ENCODE measurements at regions not wholly inside any gene's neighbourhood (a gene's known extent, or its start where the extent isn't known, plus 50 kb on each side); places are given as distances from the start of the nearest gene placed in this dataset.

DNA sequence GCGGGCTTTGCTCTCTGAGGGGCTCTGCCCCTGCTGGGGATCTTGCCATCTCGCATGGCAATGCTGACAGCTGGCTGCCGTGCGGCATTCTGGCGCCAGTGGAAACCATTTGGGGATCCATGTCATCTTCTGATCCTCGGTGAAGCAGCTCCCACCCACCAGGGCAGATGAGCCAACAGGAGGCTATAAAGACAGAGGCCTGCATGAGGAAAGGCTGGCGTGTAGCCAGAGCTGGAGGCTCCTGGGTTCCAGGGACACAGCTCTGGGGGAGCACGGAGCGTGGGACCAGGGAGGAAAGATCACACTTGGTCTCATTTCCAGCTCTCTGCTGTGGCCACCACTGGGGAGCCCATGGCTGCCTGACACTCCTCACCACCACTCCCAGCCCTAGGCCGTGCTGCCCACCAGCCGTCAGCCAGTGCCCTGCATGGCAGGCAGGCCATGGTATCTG lies 145.8 kb downstream of the ZFP36L2 start:
- no peak for DNase-seq (ENCODE audit: extremely low read depth in 1 of 11, low read depth in 9 of 11, low spot score in 4 of 11)

DNA sequence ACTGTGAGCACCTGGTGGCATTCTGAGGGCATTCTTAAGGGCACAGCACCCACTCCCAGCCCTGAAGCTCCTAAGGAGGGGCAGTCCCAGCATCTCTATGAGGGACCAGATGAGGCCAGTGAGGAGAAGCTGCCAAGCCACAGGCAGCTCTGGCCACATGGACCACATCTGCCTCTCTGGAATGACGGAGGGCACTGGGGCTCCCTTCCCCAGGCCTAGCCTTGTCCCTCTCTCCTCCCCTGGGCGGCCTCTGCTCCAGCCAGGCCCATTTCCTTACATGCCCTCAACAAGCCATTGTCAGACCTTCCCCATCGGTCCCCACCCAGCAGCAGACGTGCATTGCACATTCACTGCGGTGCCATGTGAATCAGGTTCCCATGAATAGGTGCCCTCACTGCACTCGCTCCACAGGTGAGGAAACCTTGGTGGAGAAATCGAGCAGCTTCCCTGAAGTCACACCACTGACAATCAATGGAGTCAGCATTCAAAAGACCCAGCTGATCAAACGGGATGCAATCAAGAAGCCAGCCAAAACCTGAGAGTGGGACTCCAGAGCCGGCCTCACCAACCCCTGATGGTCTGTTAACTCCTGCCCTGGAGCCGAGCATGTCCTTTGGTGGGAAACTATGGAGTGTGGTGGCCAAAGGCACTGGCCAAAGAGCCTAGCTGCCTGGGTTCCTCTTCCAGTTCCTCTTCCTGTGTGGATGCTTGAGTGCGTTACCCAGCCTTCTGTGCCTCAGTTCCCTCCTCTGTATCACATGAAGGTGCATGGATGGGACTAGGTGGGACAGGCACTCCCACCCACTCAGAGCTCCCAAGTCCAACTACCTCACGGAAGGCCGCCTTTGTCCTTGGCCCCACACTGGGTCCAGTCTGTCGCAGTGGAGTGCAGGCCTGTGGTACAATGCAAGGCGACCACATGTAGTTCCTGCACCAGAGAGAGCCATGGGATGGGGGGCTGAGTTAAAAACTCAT lies 147.3 kb downstream of the ZFP36L2 start:
- no peak for DNase-seq (ENCODE audit: extremely low read depth in 1 of 11, low read depth in 9 of 11, low spot score in 4 of 11)

DNA sequence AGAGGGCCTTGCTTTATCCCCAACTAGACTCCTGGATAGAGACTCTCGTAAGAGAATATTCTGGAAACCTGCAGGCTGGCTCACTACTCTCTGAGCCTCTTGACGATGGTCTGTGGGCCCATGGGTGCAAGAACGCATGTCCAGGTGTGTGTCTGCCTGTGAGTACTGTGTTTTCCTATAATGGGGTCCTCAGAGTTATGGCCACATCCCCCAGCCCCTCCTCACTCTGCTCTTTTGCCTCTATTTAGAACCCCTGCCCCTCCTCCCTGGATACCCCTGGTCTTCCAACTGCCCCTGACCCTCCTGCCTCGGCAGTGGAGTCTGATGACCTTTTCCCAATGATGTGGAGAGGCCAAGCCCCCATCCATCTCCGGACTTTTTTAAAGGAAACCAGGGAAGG lies 148.1 kb downstream of the ZFP36L2 start:
- no peak for DNase-seq (ENCODE audit: extremely low read depth in 1 of 11, low read depth in 9 of 11, low spot score in 4 of 11)

DNA sequence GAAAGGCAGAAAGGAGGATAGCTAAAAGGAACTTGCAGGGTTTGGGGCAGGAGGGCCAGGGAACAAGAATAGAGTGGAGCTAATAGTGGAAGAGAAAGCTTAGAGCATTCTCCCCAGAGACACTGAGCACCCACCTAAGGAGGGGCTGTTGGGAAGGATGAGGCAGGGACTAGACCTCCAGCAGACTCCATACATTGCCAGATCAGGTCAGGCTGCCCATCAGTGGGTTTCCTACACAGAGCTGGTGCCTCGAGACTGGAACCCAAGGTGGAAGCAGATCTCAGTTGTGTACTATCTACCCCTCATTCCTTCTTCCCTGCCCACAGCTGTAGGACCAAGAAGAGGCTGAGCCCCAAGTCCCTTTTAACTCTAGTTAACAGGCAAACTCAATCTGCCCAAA lies 148.5 kb downstream of the ZFP36L2 start:
- DNase-seq (ENCODE audit: extremely low read depth in 1 of 11, low read depth in 9 of 11, low spot score in 4 of 11) = no peak

DNA sequence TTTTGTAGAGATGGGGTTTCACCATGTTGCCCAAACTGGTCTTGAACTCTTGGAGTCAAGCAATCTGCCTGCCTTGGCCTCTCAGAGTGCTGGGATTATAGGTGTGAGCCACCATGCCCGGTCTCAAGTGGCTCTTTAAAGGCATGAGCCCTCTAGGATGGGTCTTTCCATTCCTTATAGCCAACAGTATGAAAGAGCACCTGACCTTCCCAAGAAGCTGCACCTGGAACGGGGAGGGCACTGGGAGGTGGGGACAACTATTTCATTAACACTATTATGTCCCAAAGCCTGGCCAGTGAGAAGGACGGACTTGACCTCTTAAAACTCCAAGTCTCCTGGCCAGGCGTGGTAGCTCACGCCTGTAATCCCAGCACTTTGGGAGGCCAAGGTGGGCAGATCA lies 149.7 kb downstream of the ZFP36L2 start:
- no peak for DNase-seq (ENCODE audit: extremely low read depth in 1 of 11, low read depth in 9 of 11, low spot score in 4 of 11)

DNA sequence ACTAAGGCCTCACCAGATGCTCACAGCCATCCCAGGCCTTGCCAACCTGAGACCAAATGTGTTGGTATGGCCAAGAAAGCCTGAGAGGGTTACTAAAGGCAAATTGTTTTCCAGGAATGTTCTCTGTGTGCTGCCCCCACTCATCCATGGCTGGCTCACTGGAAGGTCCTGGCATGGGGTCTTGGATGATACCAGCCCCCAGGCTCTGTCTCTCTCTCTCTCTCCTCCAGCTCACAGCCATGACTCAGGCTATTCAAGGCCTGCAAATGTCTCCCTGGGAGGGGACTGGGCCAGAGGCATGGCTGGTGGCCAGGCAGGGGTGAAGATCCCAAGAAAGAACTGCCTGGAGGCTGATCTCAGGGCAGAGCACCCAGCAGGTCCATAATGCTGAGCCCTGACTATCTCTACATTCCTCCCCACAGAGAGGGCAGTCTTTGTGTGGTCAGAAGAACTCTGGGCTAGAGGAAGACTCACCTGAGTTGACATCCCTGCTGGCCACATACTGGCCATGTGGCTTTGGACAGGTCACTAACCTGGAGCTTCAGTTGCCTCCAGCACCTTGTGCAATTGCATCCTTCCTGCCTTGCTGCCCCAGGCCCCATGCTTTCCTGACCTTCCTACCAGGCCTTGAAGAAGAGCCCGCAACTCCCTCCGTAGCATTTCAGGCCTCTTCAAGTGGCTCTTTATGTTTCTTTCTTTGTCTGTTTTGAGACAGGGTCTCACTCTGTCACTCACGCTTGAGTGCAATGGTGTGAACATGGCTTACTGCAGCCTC lies 150.4 kb downstream of the ZFP36L2 start:
- DNase-seq (ENCODE audit: extremely low read depth in 1 of 11, low read depth in 9 of 11, low spot score in 4 of 11) = no peak

DNA sequence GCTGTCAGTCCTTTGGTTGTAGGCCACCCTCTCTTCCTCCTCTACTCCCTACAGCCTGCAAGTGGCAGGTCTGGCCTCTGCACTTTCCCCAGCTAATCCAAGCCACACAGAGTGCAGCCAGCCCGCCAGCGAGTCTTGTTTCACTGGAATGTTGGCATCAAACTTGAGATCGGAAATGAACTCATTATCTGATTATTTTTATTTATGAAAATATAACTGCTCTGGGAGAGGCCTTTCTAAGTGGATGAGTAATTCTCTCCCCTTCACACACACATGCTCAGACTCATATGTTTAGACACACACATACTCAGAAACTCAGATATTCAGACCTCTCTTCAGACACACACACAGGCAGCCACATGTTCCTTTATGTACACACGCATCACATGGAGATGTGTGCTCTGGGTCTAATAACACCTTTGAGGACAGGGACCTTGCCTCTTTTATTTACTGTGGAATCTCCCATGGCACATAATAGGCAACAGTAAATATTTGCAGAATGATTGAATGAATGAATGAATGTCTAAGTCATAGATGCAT lies 151.3 kb downstream of the ZFP36L2 start:
- DNase-seq (ENCODE audit: extremely low read depth in 1 of 11, low read depth in 9 of 11, low spot score in 4 of 11) = peak in 2 of 11 donors; percentile 75 to 81

DNA sequence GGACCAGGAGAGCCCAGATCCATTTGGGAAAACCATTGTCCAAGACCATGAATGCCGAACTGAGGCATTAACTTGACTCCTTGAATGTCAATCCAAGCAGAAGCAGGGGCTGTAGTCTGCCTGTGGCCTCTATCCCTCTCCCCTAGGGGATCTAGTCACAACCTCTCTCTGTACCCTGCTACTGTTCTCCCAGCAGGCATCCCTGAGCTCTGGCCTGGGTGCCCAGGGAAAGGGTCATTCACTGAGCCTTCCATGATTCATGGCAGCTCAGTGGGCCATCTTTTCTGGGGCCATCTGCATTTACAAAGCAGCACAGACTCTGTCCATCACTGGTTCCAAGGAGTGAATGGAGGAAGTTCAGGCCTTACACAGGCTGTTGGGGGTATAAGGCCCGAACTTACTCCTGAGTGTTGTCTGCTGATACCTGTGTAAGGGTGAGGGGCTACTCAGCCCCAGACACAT lies 151.8 kb downstream of the ZFP36L2 start:
- no peak for DNase-seq (ENCODE audit: extremely low read depth in 1 of 11, low read depth in 9 of 11, low spot score in 4 of 11)

DNA sequence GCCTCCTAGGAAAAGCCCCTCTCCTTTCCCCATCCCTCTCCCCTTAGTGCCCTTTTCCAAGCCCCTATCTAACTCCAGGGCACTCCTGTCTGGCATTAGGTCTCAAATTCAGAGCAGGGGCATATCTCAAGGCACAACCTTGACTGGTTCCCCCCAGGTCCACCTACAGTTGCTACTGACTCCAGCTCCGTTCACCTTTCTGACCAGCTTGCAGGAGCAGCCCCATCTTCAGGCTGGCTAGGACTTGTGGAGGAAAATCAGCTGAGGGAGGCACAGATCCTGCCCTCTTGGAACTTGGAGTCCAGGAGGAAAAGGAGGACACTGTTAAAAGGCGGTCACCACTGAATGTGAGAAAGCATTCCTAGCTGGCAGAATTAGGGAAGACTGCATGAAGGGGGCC lies 152.4 kb downstream of the ZFP36L2 start:
- no peak for DNase-seq (ENCODE audit: extremely low read depth in 1 of 11, low read depth in 9 of 11, low spot score in 4 of 11)

DNA sequence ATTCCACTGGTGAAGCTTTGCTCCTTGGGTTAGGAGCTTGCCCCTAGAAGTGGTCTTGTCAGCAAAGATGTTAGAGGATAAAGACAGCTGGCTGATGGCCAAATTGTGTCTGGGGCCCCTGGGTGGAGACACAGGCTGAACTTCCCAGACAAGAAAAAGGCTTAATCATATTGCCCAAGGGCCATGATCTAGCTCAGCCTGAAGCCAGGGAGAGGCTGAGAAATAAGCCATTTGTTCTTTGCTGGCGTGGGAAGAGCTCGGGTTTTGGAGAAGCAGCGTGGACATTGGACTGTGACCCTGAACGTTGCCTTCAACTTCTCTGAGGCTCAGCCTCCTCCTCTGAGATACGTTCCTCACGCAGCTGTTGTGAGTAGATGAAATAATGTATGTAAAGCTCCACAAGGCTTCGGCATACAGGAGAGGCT lies 153.0 kb downstream of the ZFP36L2 start:
- DNase-seq (ENCODE audit: extremely low read depth in 1 of 11, low read depth in 9 of 11, low spot score in 4 of 11) = no peak

DNA sequence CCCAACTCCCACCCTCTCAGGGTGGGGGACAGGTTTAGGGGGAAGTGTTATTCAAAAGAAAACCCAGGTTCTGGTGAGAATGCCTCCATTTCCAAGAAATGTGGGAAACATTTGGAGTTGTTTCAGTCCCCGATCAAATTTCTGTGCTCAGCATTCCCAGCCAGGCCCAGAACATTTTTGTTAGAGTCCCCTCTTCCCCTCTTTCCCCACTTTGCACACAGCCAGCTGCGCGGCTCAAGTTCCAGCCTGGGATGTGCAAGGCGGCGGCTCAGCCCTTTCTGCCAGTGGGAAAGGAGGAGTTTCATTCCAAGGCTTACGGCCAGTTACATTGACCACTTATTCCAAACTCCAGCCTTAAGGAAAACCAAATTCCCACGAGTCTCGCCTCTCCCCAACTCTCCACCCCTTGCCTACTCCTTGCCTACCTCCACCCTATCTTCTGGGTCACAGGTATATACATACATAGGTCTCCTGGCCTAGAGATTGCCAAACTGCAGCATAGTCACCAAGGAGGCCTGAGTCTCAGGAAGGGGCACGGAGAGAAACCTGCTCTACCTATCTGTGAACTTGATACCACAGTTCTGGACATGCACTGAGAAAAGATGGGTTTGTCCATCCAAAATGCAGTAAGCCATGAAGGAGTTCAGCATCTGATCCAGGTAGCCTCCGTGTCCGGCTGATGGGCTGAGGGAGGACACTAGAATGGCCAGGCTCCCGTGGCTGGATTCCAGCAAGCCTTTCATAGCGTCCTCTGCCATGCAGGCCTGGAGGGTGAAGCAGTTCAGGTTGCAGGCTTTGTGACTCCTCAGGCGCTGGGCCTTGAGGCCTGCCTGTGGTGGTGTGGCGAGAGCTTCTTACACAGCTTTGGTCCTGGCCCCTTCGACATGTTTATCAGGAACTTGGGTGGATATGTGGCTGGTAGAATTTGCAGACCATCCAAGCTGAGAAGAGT lies 154.5 kb downstream of the ZFP36L2 start:
- DNase-seq (ENCODE audit: extremely low read depth in 1 of 11, low read depth in 9 of 11, low spot score in 4 of 11) = no peak

DNA sequence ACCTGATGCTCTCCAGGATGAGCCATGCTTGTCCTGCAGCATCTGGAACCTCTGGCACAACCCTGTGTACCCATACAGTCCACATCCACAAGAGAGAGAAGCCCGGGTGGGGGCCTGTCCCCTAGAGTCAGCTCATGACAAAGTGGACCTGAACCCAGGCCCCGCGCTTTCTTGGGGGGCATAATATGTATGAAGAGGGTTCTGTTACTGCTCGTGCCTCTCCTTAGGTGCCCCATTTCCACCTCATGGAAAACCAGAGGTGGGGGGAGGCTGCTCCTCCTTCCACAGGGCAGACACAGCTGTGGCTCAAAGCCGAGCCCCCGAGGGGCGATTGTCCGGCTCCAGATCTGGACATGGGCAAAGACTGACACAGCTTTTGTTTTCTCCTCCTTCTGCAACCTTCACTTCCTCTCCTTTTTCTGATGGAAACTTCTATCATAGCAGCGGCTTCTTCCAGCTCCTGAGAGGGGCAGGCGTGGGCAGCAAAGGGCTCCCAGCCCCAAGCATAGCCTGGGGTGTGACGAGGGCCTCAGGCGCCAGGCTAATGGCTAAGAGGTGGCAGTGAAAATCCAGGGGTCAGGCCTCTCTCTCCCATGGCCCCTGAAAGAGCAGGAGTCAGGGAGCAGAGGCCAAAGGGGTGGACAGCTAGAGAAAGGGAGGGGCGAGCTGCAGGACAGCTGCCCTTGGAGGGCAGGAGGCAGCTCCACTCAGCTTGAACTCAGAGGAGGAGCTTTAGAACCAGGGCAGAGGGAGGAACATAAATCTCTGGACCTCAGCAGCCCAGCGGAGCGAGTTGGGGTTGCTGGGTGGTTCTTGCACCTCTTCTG lies 155.5 kb downstream of the ZFP36L2 start:
- DNase-seq (ENCODE audit: extremely low read depth in 1 of 11, low read depth in 9 of 11, low spot score in 4 of 11) = no peak

DNA sequence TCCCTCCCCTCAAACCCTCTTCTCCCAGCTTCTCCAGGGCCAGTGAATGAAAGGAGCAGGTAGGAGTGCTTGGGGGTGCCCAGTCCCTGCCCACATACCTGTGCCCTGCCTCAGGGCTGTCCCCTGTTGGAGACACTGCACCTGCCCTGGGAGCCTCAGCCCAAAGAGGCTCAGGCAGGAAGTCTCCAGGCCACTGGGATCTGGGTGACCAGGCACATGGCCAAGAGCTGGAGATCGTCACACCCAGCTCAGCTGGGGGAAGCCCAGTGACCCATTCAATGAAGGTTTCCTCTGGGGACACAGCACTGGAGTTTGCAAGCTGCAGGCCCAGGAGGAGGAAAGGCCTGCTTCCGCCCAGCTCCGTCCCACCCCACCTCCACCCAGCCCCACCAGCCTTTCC lies 156.4 kb downstream of the ZFP36L2 start:
- DNase-seq (ENCODE audit: extremely low read depth in 1 of 11, low read depth in 9 of 11, low spot score in 4 of 11) = no peak

DNA sequence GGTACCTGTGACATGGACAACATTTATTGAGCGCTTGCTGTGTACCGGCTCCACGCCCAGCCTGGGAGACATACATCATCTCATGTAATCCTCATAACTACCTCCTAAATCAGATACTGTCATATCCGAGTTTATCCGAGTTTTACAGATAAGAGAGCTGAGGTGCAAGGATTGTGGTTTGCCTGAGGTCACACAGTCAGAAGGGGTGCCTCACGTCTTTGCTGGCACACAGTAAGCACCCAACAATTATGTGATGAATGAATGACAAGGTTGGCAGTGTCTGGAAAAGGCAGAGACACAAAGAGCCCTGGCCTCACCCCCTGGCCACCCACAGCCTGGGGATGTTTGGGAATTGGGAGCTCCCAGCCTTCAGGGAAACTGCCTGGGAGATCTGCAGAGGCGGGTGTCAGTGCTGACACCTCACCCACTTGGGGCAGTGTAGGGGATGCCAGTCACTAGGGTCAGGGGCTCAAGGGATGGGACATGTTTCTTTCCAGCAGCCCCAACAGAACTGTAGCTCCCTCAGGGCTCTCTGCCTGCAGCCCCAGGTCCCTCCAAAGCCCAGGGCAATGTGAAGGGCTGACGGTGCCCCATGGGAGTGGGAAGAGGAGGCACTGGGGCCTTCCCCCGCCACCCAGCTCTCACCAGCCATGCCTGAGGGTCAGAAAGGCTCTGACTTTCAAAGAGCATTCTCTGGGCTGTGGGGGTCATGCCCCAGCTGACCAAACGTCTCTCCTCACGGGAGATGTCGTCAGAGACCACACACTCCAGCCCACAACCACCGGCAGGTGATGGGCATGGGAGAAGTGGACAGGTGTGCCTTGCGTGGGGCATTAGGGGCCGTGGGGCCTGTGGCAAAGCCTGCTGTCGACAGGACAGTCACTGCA lies 157.5 kb downstream of the ZFP36L2 start:
- DNase-seq (ENCODE audit: extremely low read depth in 1 of 11, low read depth in 9 of 11, low spot score in 4 of 11) = no peak

DNA sequence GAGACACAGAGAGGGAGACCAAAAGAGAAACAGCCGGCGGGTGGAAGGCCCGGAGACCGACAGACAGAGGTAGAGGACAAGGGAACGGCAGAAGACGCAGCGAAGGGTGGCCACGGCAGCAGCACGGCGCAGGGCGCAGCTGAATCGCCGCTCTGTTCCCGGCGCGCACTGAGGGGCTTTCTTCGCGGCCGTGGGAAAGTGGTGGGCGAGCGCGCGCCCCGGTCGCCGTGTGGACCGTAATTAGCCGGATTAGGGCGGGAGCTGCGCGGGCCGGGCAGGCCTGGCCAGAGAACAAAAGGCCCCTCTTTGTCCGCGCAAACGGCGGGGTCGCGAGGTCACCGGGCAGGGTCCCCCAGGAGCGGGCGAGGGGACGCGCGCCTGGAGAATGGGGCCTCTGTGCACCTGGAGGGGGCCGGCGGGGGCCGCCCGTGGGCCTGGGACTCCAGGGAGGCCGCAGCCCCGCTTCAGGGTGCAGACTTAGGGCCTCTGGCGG lies 158.3 kb downstream of the ZFP36L2 start:
- no peak for DNase-seq (ENCODE audit: extremely low read depth in 1 of 11, low read depth in 9 of 11, low spot score in 4 of 11)

DNA sequence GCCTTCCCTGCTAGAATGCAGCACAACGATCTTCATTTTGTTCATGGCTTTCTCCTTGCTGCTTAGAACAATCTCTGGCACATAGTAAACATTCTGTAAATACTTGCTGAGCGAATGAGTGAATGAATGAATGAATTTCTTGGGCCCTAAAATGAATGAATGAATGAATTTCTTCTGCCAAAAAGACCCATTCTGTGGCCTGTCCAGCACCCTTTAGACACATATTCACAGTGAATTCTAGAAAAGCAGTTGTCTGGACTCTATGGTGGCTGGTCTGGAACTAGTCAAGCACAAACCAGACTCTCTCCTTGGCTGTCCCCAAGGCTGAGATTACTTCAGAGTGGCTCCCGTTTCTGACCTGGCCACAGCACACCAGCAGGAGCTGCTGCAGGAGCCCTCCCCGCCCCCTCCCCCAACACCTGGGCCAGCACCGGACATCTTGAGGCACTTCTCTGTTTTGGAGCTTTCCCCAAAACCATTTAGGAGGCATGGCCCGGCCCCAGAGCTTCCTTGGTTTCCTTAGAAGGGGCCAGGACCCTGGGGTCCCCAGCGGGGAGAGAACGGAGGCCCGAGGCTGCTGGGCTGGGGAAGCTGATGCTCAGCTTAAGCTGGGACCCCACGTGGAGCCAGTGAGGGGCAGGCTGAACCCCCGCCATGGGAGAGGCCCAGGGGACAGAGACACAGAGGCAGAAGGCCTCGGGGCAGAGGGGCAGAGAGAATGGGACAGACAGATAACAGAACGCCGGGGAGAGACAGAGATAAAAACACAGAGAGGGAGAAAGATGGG lies 159.0 kb downstream of the ZFP36L2 start:
- DNase-seq (ENCODE audit: extremely low read depth in 1 of 11, low read depth in 9 of 11, low spot score in 4 of 11) = no peak

All from renal cortex interstitium (tissue), 11 donors.